ENCODE measurements at regions not wholly inside any gene's neighbourhood (a gene's known extent, or its start where the extent isn't known, plus 50 kb on each side); places are given as distances from the start of the nearest gene placed in this dataset.
A peak's percentile ranks its signal among the peaks of the same experiment; 100 is the strongest.

DNA sequence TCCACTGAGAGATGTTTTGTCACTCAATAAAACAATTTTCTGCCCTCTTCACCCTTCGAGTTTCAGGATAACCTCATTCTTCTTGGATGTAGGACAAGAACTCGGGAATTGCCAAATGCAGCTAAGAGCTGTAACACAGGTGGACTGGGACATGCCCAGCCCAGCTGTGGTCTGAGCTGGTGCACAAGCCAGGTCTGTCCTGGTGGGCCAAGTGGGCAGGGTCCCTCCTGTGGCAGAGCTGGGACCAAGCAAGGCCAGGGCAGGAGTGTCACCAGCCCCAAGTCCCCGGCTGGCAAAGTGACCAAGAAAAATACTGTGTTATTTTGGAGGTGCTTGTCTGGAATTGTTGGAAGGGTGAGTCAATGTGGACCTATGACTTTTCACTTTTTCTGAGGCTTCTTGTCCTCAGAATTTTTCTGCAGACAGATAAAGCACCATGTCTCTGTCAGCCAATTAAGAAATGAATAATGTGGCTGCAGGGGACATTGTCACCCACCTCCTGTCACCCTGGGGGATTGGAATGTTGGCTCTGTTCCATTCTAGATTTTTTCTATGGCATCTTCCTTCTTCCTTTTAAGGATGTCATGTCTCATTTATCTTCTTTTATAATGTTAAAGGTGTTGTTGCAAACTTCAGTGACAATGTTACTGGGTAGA is 645.2 kb upstream of the EPHA6 start:
- no peak for DNase-seq (ENCODE audit: low spot score)

- DNase-seq (ENCODE audit: low spot score), result no peak
Observed at GRCh38 chr3:96172917-96173316, 641.5 kb upstream of the EPHA6 start.

DNA sequence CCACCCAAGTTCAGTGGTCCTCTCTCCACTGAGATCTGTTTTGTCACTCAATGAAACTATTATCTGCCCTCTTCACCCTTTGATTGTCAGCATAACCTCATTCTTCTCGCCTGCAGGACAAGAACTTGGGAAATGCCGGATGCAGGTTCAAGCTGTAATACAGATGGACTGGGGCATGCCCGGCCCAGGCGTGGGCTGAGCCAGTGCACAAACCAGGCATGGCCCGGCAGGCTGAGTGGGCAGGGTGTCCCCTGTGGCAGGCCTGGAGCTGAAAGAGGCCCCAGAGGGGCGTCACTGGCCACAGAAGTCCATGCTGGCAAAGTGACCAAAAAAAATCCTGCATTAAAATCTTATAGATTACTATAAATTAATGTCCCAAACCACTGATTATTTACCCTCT is 638.9 kb upstream of the EPHA6 start:
- no peak for DNase-seq (ENCODE audit: low spot score)

DNA sequence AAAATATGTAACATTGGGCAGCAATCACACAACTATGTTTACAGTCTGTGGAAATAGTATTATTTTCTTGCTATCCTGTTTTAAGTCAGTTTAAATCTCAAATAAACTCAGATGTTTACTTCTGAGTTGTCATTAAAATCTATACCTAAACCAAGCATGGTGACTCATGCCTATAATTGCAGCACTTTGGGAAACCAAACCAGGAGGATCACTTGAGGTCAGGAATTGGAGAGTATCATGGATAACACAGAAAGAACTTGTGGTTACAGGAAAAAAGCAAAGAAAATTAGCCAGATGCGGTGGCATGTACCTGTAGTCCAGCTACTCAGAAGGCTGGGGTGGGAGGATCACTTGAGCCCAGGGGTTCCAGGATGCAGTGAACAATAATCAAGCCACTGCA is 631.6 kb upstream of the EPHA6 start:
- DNase-seq (ENCODE audit: low spot score), result no peak

DNA sequence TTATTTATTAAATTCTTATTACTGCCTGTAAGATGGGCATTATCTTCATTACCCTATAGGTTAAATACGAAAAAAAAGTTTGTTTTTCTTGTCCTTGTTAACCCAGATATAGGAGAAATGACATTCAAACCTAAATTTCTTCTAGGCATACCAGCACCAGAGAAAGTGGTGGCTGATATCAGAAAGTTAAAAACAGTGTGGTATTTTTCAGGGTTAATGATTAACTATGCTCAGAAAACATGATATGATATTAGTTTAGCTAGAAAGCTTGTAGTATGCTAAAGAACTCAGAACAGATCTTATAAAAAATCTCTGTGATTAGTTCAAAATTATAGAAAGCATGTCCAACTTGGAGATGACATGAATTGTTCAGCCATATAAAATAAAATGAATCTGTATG is 630.5 kb upstream of the EPHA6 start:
- DNase-seq (ENCODE audit: low spot score), result no peak

- DNase-seq (ENCODE audit: low spot score), result no peak
Observed at GRCh38 chr3:96190024-96190616, 624.3 kb upstream of the EPHA6 start.

DNA sequence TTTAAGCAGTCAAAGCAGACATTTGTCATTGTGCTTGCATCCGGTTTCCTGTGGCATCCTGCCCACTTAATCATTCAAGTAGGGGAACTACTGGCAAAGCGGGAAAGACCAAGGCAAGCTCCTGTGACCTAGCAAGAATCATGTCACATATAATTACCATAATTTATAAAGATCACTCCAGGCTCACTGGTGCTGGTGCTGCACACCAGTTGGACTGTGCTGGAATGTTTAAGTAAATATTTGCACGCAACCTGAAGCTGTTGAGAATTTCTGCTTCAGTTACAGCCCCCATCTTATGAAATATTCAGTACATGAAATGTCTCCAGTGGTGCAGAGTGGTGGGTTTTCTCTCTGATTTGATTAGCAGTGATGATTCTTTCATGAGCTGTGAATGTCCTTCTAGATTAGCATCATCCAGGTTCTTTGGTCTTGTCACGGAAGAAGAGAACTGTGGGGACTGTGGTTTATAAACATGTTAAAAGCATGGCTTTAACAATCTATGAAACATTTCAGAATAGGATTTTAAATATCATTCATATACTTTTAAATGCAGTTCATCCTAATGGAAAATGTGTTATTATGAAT is 621.3 kb upstream of the EPHA6 start:
- no peak for DNase-seq (ENCODE audit: low spot score)

- DNase-seq (ENCODE audit: low spot score), result no peak
Observed at GRCh38 chr3:96200897-96201296, 613.5 kb upstream of the EPHA6 start.

GRCh38 chr3:96201463-96201862 is 612.9 kb upstream of the EPHA6 start:
- no peak for DNase-seq (ENCODE audit: low spot score)

DNA sequence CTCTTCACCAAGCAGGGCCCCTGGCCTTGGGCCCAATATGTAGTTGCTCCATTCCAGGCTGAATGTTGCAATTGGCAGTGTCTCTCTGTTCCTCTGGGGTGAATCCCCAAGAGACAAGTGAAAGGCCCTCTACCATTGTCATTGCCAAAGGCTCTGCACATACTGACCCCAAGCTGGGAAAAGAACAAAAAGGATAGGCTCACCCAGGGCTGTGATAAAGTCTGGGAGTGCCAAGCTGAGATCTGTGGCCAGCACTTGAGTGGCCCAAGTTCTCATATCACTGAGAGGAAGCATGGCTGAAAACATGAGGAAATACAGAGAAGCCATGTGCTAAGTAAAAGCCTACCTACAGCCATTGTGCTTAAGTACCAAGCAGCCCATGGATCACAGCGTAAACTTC is 612.2 kb upstream of the EPHA6 start:
- no peak for DNase-seq (ENCODE audit: low spot score)

GRCh38 chr3:96209699-96210098 is 604.7 kb upstream of the EPHA6 start:
- no peak for DNase-seq (ENCODE audit: low spot score)

GRCh38 chr3:96213393-96213792 is 601.0 kb upstream of the EPHA6 start:
- DNase-seq (ENCODE audit: low spot score), result peak; percentile 15

GRCh38 chr3:96214941-96215340 is 599.5 kb upstream of the EPHA6 start:
- no peak for DNase-seq (ENCODE audit: low spot score)

DNA sequence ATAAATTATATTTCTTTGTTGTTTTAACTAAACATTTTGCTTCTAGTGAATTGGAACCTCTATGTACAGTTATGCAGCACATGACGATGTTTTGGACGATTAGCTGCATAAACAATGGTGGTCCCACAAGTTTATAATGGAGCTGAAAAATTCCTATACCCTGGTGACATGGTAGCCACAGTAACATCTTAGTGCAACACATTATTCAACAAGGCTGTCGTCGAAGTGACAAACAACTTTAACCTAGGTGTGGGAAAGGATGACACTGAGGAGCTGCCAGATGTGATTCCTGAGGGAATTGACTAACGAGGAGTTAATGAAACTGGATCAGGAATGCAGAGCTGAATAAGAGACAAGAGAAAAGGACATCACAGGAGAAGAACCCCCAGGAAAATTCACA is 588.9 kb upstream of the EPHA6 start:
- DNase-seq (ENCODE audit: low spot score), result no peak

DNA sequence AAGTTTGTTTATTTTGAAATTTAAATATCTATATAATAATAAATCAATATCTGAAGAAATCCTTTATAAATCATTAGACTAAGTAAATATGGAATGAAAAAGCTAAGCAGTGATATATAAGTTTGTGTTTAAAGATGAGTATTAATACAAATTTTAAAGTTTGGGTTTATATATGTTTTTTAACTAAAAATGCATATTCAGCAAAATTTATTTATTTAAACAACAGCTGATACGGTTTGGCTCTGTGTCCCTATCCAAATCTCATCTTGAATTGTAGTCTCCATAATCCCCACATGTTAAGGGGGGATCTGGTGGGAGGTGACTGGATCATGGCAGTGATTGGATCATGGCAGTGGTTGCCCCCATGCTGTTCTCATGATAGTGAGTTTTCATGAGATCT is 580.7 kb upstream of the EPHA6 start:
- DNase-seq (ENCODE audit: low spot score), result no peak

DNA sequence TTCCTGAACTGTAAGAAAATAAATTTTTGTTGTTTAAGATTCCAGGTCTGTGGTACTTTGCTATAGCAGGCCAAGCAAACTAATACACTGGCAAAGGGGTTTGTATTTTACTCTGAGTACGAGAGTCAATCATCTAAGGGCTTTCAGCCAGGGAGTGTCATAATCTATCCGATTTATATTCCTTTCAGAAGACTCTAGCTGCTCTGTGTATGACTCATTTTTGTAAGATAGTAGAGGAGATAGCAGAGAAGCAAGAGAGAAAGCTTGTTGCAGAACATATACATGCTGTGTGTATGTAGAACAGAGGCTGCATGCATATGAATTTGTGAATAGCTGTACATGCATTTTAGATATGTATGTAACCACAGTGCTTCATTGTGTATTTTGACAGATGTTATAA is 577.9 kb upstream of the EPHA6 start:
- peak; percentile 2 for DNase-seq (ENCODE audit: low spot score)

DNA sequence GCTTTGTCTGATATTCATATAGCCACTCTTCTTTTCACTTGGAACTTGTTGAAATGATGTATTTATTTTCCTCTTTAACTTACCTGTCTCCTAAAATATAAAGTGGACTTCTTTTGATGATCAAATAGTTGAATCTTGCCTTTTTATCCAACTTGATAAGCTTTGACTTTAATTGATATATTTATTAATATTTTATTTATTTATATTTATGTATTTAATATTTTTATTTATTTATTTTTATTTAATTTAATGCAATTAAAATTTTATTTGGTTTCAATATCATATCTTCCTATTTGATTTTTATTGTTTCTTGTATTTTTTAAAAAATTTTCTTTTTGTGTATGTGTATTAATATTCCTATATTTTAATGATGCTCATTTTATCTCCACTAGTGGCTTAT is 555.1 kb upstream of the EPHA6 start:
- no peak for DNase-seq (ENCODE audit: low spot score)

- DNase-seq (ENCODE audit: low spot score), result no peak
Observed at GRCh38 chr3:96264701-96265100, 549.7 kb upstream of the EPHA6 start.

DNA sequence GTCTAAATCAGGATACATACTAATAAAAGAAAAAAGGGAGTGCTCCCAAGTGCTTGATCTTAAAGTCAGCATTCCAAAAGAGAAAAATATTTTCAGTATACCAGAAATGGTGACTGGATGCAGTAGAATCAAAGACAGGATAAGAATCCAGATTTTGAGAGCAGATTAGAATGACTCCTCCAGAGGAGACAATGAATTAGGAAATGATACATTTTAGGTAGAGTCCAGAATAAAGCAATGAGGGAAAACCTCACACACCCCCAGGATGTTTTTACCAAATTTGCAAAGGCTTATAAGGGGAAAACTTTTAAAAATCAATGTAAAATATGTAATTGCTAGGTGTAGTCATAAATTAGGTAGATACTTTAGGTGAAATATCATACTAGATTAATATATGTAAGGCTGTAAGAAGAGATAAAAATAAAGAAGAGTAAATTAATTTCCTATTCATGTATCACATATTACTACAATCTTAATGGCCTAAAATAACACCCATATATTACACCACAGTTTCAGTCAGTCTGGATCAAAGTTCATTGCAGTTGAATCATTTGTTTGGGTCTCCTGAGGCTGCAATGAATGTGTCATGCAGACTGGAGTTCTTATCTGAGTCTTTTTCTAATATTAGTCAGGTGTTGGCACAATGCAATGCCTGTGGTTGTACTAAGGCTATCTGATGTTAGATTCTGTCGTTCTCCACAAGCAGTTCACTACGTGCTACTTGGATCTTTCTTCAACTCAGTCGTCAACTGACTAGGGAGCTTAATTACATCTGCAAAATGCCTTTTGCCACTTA is 547.8 kb upstream of the EPHA6 start:
- DNase-seq (ENCODE audit: low spot score), result no peak

DNA sequence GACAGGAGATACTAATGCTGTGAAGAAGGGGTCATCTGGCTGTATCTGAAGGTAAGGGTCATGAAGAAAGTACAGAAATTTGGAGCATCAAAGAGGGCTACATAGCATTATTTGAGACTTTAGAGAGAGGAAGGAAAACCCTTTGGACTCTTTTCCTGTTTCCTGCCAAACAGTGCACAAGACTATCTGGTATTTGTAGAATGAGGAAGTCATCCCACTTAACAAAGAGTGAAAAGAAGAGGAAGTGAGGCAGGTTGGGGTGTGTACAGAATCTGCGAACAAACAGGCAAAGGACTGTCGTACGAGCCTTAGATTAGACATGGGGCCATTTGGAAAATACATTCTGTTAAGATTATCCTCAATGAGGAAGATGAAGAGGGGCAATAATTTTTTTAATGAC is 546.8 kb upstream of the EPHA6 start:
- no peak for DNase-seq (ENCODE audit: low spot score)

DNA sequence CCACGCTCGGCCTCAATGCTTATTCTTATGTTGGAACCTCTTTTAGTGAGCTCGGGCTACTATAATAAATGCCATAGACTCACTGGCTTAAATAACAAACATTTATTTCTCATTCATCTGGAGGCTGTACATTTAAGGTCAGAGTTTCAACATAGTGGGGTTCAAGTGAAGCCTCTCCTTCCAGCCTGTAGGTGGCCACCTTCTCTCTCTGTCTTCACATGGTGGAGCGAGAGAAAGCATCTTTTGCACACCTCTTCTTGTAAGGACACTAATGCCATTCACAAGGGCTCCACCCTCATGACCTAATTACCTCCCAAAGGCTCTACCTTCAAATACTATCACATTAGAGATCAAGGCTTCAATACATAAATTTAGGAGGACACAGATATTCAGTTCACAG is 520.3 kb upstream of the EPHA6 start:
- DNase-seq (ENCODE audit: low spot score), result no peak

DNA sequence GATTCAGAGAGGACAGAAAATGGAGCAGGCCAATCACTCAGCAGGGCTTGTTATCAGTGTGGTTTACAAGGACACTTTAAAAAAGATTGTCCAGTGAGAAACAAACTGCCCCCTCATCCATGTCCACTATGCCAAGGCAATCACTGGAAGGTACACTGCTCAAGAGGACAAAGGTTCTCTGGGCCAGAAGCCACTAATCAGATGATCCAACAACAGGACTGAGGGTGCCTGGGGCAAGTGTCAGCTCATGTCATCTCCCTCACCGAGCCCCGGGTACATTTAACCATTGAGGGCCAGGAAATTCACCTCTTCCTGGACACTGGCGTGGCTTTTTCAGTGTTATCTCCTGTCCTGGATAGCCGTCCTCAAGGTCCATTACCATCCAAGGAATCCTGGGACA is 513.7 kb upstream of the EPHA6 start:
- no peak for DNase-seq (ENCODE audit: low spot score)

- no peak for DNase-seq (ENCODE audit: low spot score)
Observed at GRCh38 chr3:96319166-96319565, 495.2 kb upstream of the EPHA6 start.
